GM23248 (cell line): ENCODE measurements at regions not wholly inside any gene's neighbourhood (a gene's known extent, or its start where the extent isn't known, plus 50 kb on each side); places are given as distances from the start of the nearest gene placed in this dataset.

Experiments
- DNase-seq: peaks from one replicate; pipeline ENCODE4 v3.0.0-alpha.2; 2015
- H2AFZ ChIP-seq: fragments of 200-600 bp; sonication (generic); 2 replicates; pipeline ENCODE4 v1.6.1; 2016; ENCODE audit warnings: antibody characterized with exemption
- H3F3A ChIP-seq: fragments of 200-600 bp; sonication (generic); 2 replicates; pipeline ENCODE4 v1.6.1; 2016; ENCODE audit warnings: mild to moderate bottlenecking, antibody characterized with exemption, mixed run types; ENCODE audit not compliant: insufficient read depth
- H3K27ac ChIP-seq: fragments of 200-600 bp; sonication (generic); 2 replicates; pipeline ENCODE4 v1.5.1; 2016; ENCODE audit warnings: mild to moderate bottlenecking
- H3K27me3 ChIP-seq: fragments of 200-600 bp; sonication (generic); replicated peaks from 2 replicates; pipeline ENCODE4 v1.6.1; 2016; ENCODE audit warnings: mild to moderate bottlenecking; ENCODE audit not compliant: insufficient read depth
- H3K36me3 ChIP-seq: fragments of 200-600 bp; sonication (generic); 2 replicates; pipeline ENCODE4 v1.6.1; 2016; ENCODE audit warnings: low read depth, mild to moderate bottlenecking
- H3K4me1 ChIP-seq: fragments of 200-600 bp; sonication (generic); 2 replicates; pipeline ENCODE4 v1.6.1; 2016; ENCODE audit warnings: mild to moderate bottlenecking; ENCODE audit not compliant: insufficient read depth
- H3K4me2 ChIP-seq: fragments of 200-600 bp; sonication (generic); one replicate; pipeline ENCODE4 v1.6.1; 2016; ENCODE audit warnings: mild to moderate bottlenecking; ENCODE audit not compliant: unreplicated experiment
- H3K4me3 ChIP-seq: fragments of 200-600 bp; sonication (generic); 2 replicates; pipeline ENCODE4 v1.5.1; 2016; ENCODE audit warnings: mild to moderate bottlenecking
- H3K79me2 ChIP-seq: fragments of 200-600 bp; sonication (generic); 2 replicates; pipeline ENCODE4 v1.6.1; 2016; ENCODE audit warnings: mild to moderate bottlenecking; ENCODE audit not compliant: insufficient read depth
- H3K9ac ChIP-seq: fragments of 200-600 bp; sonication (generic); 2 replicates; pipeline ENCODE4 v1.6.1; 2016; ENCODE audit warnings: mild to moderate bottlenecking
- H3K9me2 ChIP-seq: fragments of 200-600 bp; sonication (generic); 2 replicates; pipeline ENCODE4 v1.6.1; 2016; ENCODE audit warnings: mixed run types, mild to moderate bottlenecking, moderate library complexity; ENCODE audit not compliant: insufficient read depth
- H3K9me3 ChIP-seq: fragments of 200-600 bp; sonication (generic); one replicate; pipeline ENCODE4 v1.6.1; 2017; ENCODE audit warnings: low read depth
- H4K20me1 ChIP-seq: fragments of 200-600 bp; sonication (generic); 2 replicates; pipeline ENCODE4 v1.6.0; 2016; ENCODE audit not compliant: insufficient read depth
- EZH2 ChIP-seq: fragments of 200-600 bp; sonication (generic); IDR thresholded peaks from 2 replicates; pipeline ENCODE4 v1.6.1; 2018; ENCODE audit warnings: antibody characterized with exemption, mild to moderate bottlenecking; ENCODE audit not compliant: insufficient read depth, poor library complexity, severe bottlenecking
- EZH2phosphoT487 ChIP-seq: fragments of 200-600 bp; sonication (generic); IDR thresholded peaks from 2 replicates; pipeline ENCODE4 v1.6.1; 2018; ENCODE audit warnings: antibody characterized with exemption, moderate library complexity, mild to moderate bottlenecking, low read depth; ENCODE audit not compliant: insufficient read depth
- WGBS, 2 experiments: methylation state at CpG; one replicate each; pipeline ENCODE4 v1.1.6; 2015 to 2017; ENCODE audit warnings: low lambda C conversion rate in 2 of 2, low coverage in 1 of 2; ENCODE audit errors: missing lambda C conversion rate in 2 of 2; 5-methylcytosine and 5-hydroxymethylcytosine counted together
- in situ Hi-C: fragments of 300-500 bp; cut with MboI; formaldehyde crosslinking; loops from 2 replicates; pipeline ENCODE4 v1.15.0; 2020

GRCh38 chr10:56135828-56136227 is 225.2 kb downstream of the ZWINT start:
- Histone ChIP-seq H3K9ac (no peak overlapping the region), H3K79me2 (no peaks in the 10 kb centered on the region), H3K9me2 (no peaks in the 10 kb centered on the region), H3K27ac (no peak overlapping the region), H3K4me1 (no peaks in the 10 kb centered on the region), H3F3A (no peaks in the 10 kb centered on the region), H3K4me2 (no peak overlapping the region), H2AFZ (no peak overlapping the region), H3K9me3 (no peaks in the 10 kb centered on the region), H4K20me1 (no peaks in the 10 kb centered on the region), H3K4me3 (no peak overlapping the region), H3K27me3 (no peaks in the 10 kb centered on the region), H3K36me3 (no peaks in the 10 kb centered on the region)
- in situ Hi-C loops = no loop called here
- no peak for DNase-seq
- TF ChIP-seq EZH2 = no peak
- 26 to 28% methylated on average over 4 of the region's 4 CpGs for WGBS, 2 experiments

GRCh38 chr10:56123247-56123646 is 237.8 kb downstream of the ZWINT start:
- Histone ChIP-seq H3K79me2 (no peaks in the 10 kb centered on the region), H3K9me2 (no peaks in the 10 kb centered on the region), H4K20me1 (no peaks in the 10 kb centered on the region), H2AFZ (no peak overlapping the region), H3K4me1 (no peaks in the 10 kb centered on the region), H3K4me2 (no peak overlapping the region), H3K9me3 (no peaks in the 10 kb centered on the region), H3K27ac (no peak overlapping the region), H3K36me3 (no peaks in the 10 kb centered on the region), H3K27me3 (no peaks in the 10 kb centered on the region), H3K4me3 (no peak overlapping the region), H3K9ac (no peak overlapping the region), H3F3A (no peaks in the 10 kb centered on the region)
- in situ Hi-C loops = no loop called here
- 3 to 7% methylated on average over 1 of the region's 1 CpG for WGBS, 2 experiments
- no peak for DNase-seq
- TF ChIP-seq EZH2phosphoT487 (no peak), EZH2 (no peak)

- WGBS, 2 experiments = 0% methylated on average over 1 of the region's 1 CpG
- Histone ChIP-seq H3K27ac (no peak overlapping the region), H3F3A (no peaks in the 10 kb centered on the region), H3K4me1 (no peaks in the 10 kb centered on the region), H3K36me3 (no peaks in the 10 kb centered on the region), H3K4me3 (no peak overlapping the region), H2AFZ (no peak overlapping the region), H4K20me1 (no peaks in the 10 kb centered on the region), H3K9me2 (no peaks in the 10 kb centered on the region), H3K9me3 (peaks cover 2% of the 10 kb centered on the region), H3K27me3 (no peaks in the 10 kb centered on the region), H3K9ac (no peak overlapping the region), H3K4me2 (no peak overlapping the region), H3K79me2 (no peaks in the 10 kb centered on the region)
- TF ChIP-seq EZH2phosphoT487 (no peak), EZH2 (no peak)
- DNase-seq = no peak
- in situ Hi-C loops = no loop called here
Observed at GRCh38 chr10:56116684-56117083, 244.4 kb downstream of the ZWINT start.

- Histone ChIP-seq H3K4me2 (no peak overlapping the region), H4K20me1 (no peaks in the 10 kb centered on the region), H3K4me3 (no peak overlapping the region), H3K9me2 (no peaks in the 10 kb centered on the region), H3F3A (no peaks in the 10 kb centered on the region), H3K27ac (no peak overlapping the region), H3K9me3 (no peaks in the 10 kb centered on the region), H3K79me2 (no peaks in the 10 kb centered on the region), H3K27me3 (no peaks in the 10 kb centered on the region), H3K9ac (no peak overlapping the region), H3K4me1 (no peaks in the 10 kb centered on the region), H3K36me3 (no peaks in the 10 kb centered on the region), H2AFZ (no peak overlapping the region)
- 44 to 45% methylated on average over 13 of the region's 13 CpGs for WGBS, 2 experiments
- TF ChIP-seq EZH2 (no peak), EZH2phosphoT487 (no peak)
- in situ Hi-C loops = no loop called here
- DNase-seq = no peak
Observed at GRCh38 chr10:56109454-56109853, 251.6 kb downstream of the ZWINT start.

GRCh38 chr10:56104923-56105322 is 256.1 kb downstream of the ZWINT start:
- H2AFZ ChIP-seq = no peak overlapping the region
- in situ Hi-C loops = no loop called here
- H3K36me3 ChIP-seq = no peaks in the 10 kb centered on the region
- no peaks in the 10 kb centered on the region for H3K9me3 ChIP-seq
- no peaks in the 10 kb centered on the region for H3F3A ChIP-seq
- H3K9me2 ChIP-seq = no peaks in the 10 kb centered on the region
- no peak overlapping the region for H3K4me2 ChIP-seq
- H3K4me3 ChIP-seq = no peak overlapping the region
- no peaks in the 10 kb centered on the region for H3K27me3 ChIP-seq
- no peaks in the 10 kb centered on the region for H3K79me2 ChIP-seq
- DNase-seq = no peak
- H3K4me1 ChIP-seq = no peaks in the 10 kb centered on the region
- 1% methylated on average over 4 of the region's 4 CpGs for WGBS, 2 experiments
- no peak overlapping the region for H3K27ac ChIP-seq
- H3K9ac ChIP-seq = no peak overlapping the region
- no peak for TF ChIP-seq EZH2
- TF ChIP-seq EZH2phosphoT487 = no peak
- no peaks in the 10 kb centered on the region for H4K20me1 ChIP-seq
